Breast epithelium (tissue), 3 donors: ENCODE measurements at regions not wholly inside any gene's neighbourhood (a gene's known extent, or its start where the extent isn't known, plus 50 kb on each side); places are given as distances from the start of the nearest gene placed in this dataset.

Experiments used
- CTCF ChIP-seq, 3 donors: fragments of 450-650 bp; IDR thresholded peaks; one replicate each; pipeline ENCODE4 v1.5.1; 2016 to 2017; ENCODE audit warnings: antibody characterized with exemption in 3 of 3, mild to moderate bottlenecking in 3 of 3, moderate library complexity in 3 of 3
- POLR2AphosphoS5 ChIP-seq, 3 donors: sonication (generic); formaldehyde crosslinking; IDR thresholded peaks; one replicate each; pipeline ENCODE4 v1.6.1; 2017; ENCODE audit warnings: antibody characterized with exemption in 3 of 3

GRCh38 chr5:2165615-2166305, 283.0 kb upstream of the IRX4 start:
- TF ChIP-seq POLR2AphosphoS5 (IDR thresholded peaks at IDR 0.05) (no peak), CTCF (IDR thresholded peaks at IDR 0.05) (no peak)
